ENCODE measurements at regions not wholly inside any gene's neighbourhood (a gene's known extent, or its start where the extent isn't known, plus 50 kb on each side); places are given as distances from the start of the nearest gene placed in this dataset.

GRCh38 chr3:28590216-28590615, 241.6 kb upstream of the AZI2 start:
- H3K36me3 Mint-ChIP-seq (ENCODE audit: low read depth): no peaks in the 10 kb centered on the region

GRCh38 chr3:28590860-28591259, 242.2 kb upstream of the AZI2 start:
- peaks cover 10% of the 10 kb centered on the region for H3K4me1 Mint-ChIP-seq (ENCODE audit: low read depth)

More at GRCh38 chr3:28590216-28590615, 241.6 kb upstream of the AZI2 start:
- no peaks in the 10 kb centered on the region for H3K9me3 Mint-ChIP-seq (ENCODE audit: low read depth)
- H3K27me3 Mint-ChIP-seq (ENCODE audit: low read depth): no peaks in the 10 kb centered on the region
- no peak for DNase-seq (ENCODE audit: low spot score)
- TF ChIP-seq CTCF (IDR thresholded peaks at IDR 0.05): no peak
- no peak overlapping the region for H3K4me3 Mint-ChIP-seq (ENCODE audit: unreplicated experiment)
- no peak overlapping the region for H3K27ac Mint-ChIP-seq (ENCODE audit: unreplicated experiment)
- H3K4me1 Mint-ChIP-seq (ENCODE audit: low read depth): peaks cover 10% of the 10 kb centered on the region

GRCh38 chr3:28595372-28595771, 246.7 kb upstream of the AZI2 start:
- Mint-ChIP-seq H3K27ac (ENCODE audit: unreplicated experiment) (no peak overlapping the region), H3K27me3 (ENCODE audit: low read depth) (peaks cover 6% of the 10 kb centered on the region)

More at GRCh38 chr3:28590860-28591259, 242.2 kb upstream of the AZI2 start:
- Mint-ChIP-seq H3K36me3 (ENCODE audit: low read depth) (no peaks in the 10 kb centered on the region), H3K9me3 (ENCODE audit: low read depth) (no peaks in the 10 kb centered on the region), H3K4me3 (ENCODE audit: unreplicated experiment) (no peak overlapping the region), H3K27ac (ENCODE audit: unreplicated experiment) (no peak overlapping the region), H3K27me3 (ENCODE audit: low read depth) (no peaks in the 10 kb centered on the region)
- DNase-seq (ENCODE audit: low spot score): no peak
- no peak for TF ChIP-seq CTCF (IDR thresholded peaks at IDR 0.05)

GRCh38 chr3:28597452-28597851, 248.8 kb upstream of the AZI2 start:
- Mint-ChIP-seq H3K27ac (ENCODE audit: unreplicated experiment) (no peak overlapping the region), H3K36me3 (ENCODE audit: low read depth) (no peaks in the 10 kb centered on the region)
- DNase-seq (ENCODE audit: low spot score): no peak

More at GRCh38 chr3:28595372-28595771, 246.7 kb upstream of the AZI2 start:
- Mint-ChIP-seq H3K36me3 (ENCODE audit: low read depth) (no peaks in the 10 kb centered on the region), H3K4me1 (ENCODE audit: low read depth) (peaks cover 7% of the 10 kb centered on the region), H3K4me3 (ENCODE audit: unreplicated experiment) (no peak overlapping the region), H3K9me3 (ENCODE audit: low read depth) (no peaks in the 10 kb centered on the region)
- no peak for TF ChIP-seq CTCF (IDR thresholded peaks at IDR 0.05)
- no peak for DNase-seq (ENCODE audit: low spot score)

GRCh38 chr3:28598165-28598564, 249.5 kb upstream of the AZI2 start:
- Mint-ChIP-seq H3K27me3 (ENCODE audit: low read depth) (peaks cover 9% of the 10 kb centered on the region), H3K9me3 (ENCODE audit: low read depth) (no peaks in the 10 kb centered on the region), H3K27ac (ENCODE audit: unreplicated experiment) (no peak overlapping the region), H3K4me1 (ENCODE audit: low read depth) (no peaks in the 10 kb centered on the region), H3K36me3 (ENCODE audit: low read depth) (no peaks in the 10 kb centered on the region), H3K4me3 (ENCODE audit: unreplicated experiment) (no peak overlapping the region)
- no peak for DNase-seq (ENCODE audit: low spot score)
- TF ChIP-seq CTCF (IDR thresholded peaks at IDR 0.05): no peak

More at GRCh38 chr3:28597452-28597851, 248.8 kb upstream of the AZI2 start:
- no peaks in the 10 kb centered on the region for H3K9me3 Mint-ChIP-seq (ENCODE audit: low read depth)
- no peaks in the 10 kb centered on the region for H3K4me1 Mint-ChIP-seq (ENCODE audit: low read depth)
- H3K27me3 Mint-ChIP-seq (ENCODE audit: low read depth): peaks cover 9% of the 10 kb centered on the region
- TF ChIP-seq CTCF (IDR thresholded peaks at IDR 0.05): no peak
- no peak overlapping the region for H3K4me3 Mint-ChIP-seq (ENCODE audit: unreplicated experiment)

Measured in chondrocyte (in vitro differentiated cells).